Thyroid gland (tissue), 4 donors: ENCODE measurements at regions not wholly inside any gene's neighbourhood (a gene's known extent, or its start where the extent isn't known, plus 50 kb on each side); places are given as distances from the start of the nearest gene placed in this dataset.

ENCODE experiments used
- DNase-seq, 2 donors: peaks; one replicate each; pipeline ENCODE4 v3.0.0-alpha.2; 2019
- H3K27ac ChIP-seq, 3 donors: fragments of 200-600 bp; sonication (generic); 1 replicate in 2 of 3; 2 replicates in 1 of 3; pipeline ENCODE4 v1.5.1; 2016 to 2019; ENCODE audit warnings: mild to moderate bottlenecking in 1 of 3, moderate library complexity in 1 of 3
- H3K27me3 ChIP-seq: fragments of 200-600 bp; sonication (generic); one replicate; pipeline ENCODE4 v1.5.1; 2019
- H3K36me3 ChIP-seq, 2 donors: fragments of 200-600 bp; sonication (generic); one replicate each; pipeline ENCODE4 v1.5.1; 2016 to 2019
- H3K4me1 ChIP-seq, 2 donors: fragments of 200-600 bp; sonication (generic); one replicate each; pipeline ENCODE4 v1.5.1; 2017 to 2019
- H3K4me3 ChIP-seq, 3 donors: fragments of 200-600 bp; sonication (generic); replicated peaks in 1 of 3; 1 replicate in 2 of 3; 2 replicates in 1 of 3; pipeline ENCODE4 v1.5.1; 2016; ENCODE audit warnings: mild to moderate bottlenecking in 1 of 3
- H3K9me3 ChIP-seq: fragments of 200-600 bp; sonication (generic); one replicate; pipeline ENCODE4 v1.5.1; 2017
- CTCF ChIP-seq, 6 experiments: fragments of 200-600 bp in 3 of 6; fragments of 450-650 bp in 3 of 6; sonication (generic) in 3 of 6; IDR thresholded peaks; one replicate each; pipeline ENCODE4 v1.5.1; 2016 to 2019; ENCODE audit warnings: antibody characterized with exemption in 6 of 6, mild to moderate bottlenecking in 2 of 6, inconsistent platforms in 1 of 6, moderate library complexity in 1 of 6
- POLR2A ChIP-seq, 2 donors: fragments of 450-650 bp; IDR thresholded peaks; one replicate each; pipeline ENCODE4 v1.6.1; 2017; ENCODE audit warnings: antibody characterized with exemption in 2 of 2, mild to moderate bottlenecking in 2 of 2, moderate library complexity in 1 of 2
- WGBS, 2 donors: methylation state at CpG; one replicate each; pipeline ENCODE4 v1.1.5; 2017; 5-methylcytosine and 5-hydroxymethylcytosine counted together
- intact Hi-C: fragments of 100-400 bp; cut with DNase I; formaldehyde crosslinking; loops from one replicate; pipeline ENCODE4 v1.15.1; 2023

GRCh38 chr12:24075650-24076049 is 126.2 kb upstream of the SOX5 start:
- H3K27ac ChIP-seq, result no peak overlapping the region
- H3K27me3 ChIP-seq, result no peaks in the 10 kb centered on the region
- WGBS, 2 donors, result 96 to 100% methylated on average over 1 of the region's 1 CpG
- H3K9me3 ChIP-seq, result no peaks in the 10 kb centered on the region
- TF ChIP-seq CTCF (IDR thresholded peaks at IDR 0.05) (no peak), POLR2A (IDR thresholded peaks at IDR 0.05) (no peak)
- H3K4me1 ChIP-seq, result no peaks in the 10 kb centered on the region
- intact Hi-C loops, result no loop called here
- no peak overlapping the region for H3K4me3 ChIP-seq
- H3K36me3 ChIP-seq, result no peaks in the 10 kb centered on the region
- no peak for DNase-seq

- Histone ChIP-seq H3K27ac (no peak overlapping the region), H3K4me1 (no peaks in the 10 kb centered on the region), H3K36me3 (no peaks in the 10 kb centered on the region), H3K4me3 (no peak overlapping the region), H3K27me3 (no peaks in the 10 kb centered on the region), H3K9me3 (no peaks in the 10 kb centered on the region)
- 87 to 92% methylated on average over 3 of the region's 3 CpGs for WGBS, 2 donors
- intact Hi-C loops, result no loop called here
- no peak for DNase-seq
- no peak for TF ChIP-seq CTCF (IDR thresholded peaks at IDR 0.05)
- TF ChIP-seq POLR2A (IDR thresholded peaks at IDR 0.05), result no peak
Observed at GRCh38 chr12:24073170-24073810, 123.8 kb upstream of the SOX5 start.

GRCh38 chr12:24072302-24072701 is 122.8 kb upstream of the SOX5 start:
- intact Hi-C loops, result no loop called here
- peaks cover 0 to under 1% of the 10 kb centered on the region in 2 donors for H3K4me1 ChIP-seq
- H3K36me3 ChIP-seq, result no peaks in the 10 kb centered on the region
- no peaks in the 10 kb centered on the region for H3K9me3 ChIP-seq
- H3K27me3 ChIP-seq, result no peaks in the 10 kb centered on the region
- WGBS, 2 donors, result 89 to 93% methylated on average over 1 of the region's 1 CpG
- no peak for TF ChIP-seq CTCF (IDR thresholded peaks at IDR 0.05)
- no peak for TF ChIP-seq POLR2A (IDR thresholded peaks at IDR 0.05)
- H3K27ac ChIP-seq, result no peak overlapping the region
- DNase-seq, result no peak
- no peak overlapping the region for H3K4me3 ChIP-seq

GRCh38 chr12:24071842-24072241 is 122.4 kb upstream of the SOX5 start:
- no peak for TF ChIP-seq CTCF (IDR thresholded peaks at IDR 0.05)
- no peak for TF ChIP-seq POLR2A (IDR thresholded peaks at IDR 0.05)
- no peaks in the 10 kb centered on the region for H3K36me3 ChIP-seq

GRCh38 chr12:24069532-24070395 is 120.3 kb upstream of the SOX5 start:
- Histone ChIP-seq H3K4me3 (no peak overlapping the region), H3K27ac (no peak overlapping the region), H3K27me3 (no peaks in the 10 kb centered on the region), H3K36me3 (no peaks in the 10 kb centered on the region), H3K4me1 (peaks cover 3 to 5% of the 10 kb centered on the region in 2 donors), H3K9me3 (no peaks in the 10 kb centered on the region)
- no peak for DNase-seq
- TF ChIP-seq POLR2A (IDR thresholded peaks at IDR 0.05), result no peak
- TF ChIP-seq CTCF (IDR thresholded peaks at IDR 0.05), result no peak
- WGBS, 2 donors, result 63 to 73% methylated on average over 7 of the region's 7 CpGs
- intact Hi-C loops, result no loop called here

More at GRCh38 chr12:24071842-24072241, 122.4 kb upstream of the SOX5 start:
- intact Hi-C loops, result no loop called here
- Histone ChIP-seq H3K4me3 (no peak overlapping the region), H3K9me3 (no peaks in the 10 kb centered on the region), H3K27ac (no peak overlapping the region), H3K4me1 (peaks cover under 1 to 5% of the 10 kb centered on the region in 2 donors), H3K27me3 (no peaks in the 10 kb centered on the region)
- WGBS, 2 donors, result 83 to 98% methylated on average over 1 of the region's 1 CpG
- no peak for DNase-seq
